ENCODE measurements at regions not wholly inside any gene's neighbourhood (a gene's known extent, or its start where the extent isn't known, plus 50 kb on each side); places are given as distances from the start of the nearest gene placed in this dataset.
A peak's percentile ranks its signal among the peaks of the same experiment; 100 is the strongest.

DNA sequence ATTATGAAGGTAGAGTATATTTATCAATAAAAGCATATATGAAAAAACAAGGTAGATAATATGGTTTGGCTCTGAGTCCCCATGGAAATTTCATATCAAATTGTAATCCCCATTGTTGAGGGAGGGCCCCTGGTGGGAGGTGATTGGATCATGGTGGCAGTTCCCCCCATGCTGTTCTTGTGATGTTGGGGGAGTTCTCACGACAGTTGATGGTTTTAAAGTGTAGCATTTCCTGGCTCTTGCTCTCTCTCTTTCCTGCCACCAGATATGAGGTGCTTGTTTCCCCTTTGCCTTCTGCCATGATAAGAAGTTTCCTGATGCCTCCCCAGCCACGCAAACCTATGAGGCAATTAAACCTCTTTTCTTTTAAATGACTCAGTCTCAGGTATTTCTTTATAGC, 260.4 kb downstream of the PPARGC1A start:
- no peak overlapping the region for H3K27ac ChIP-seq (ENCODE audit: insufficient read depth in 1 of 2, low read depth in 1 of 2, low read length in 2 of 2, poor library complexity in 1 of 2, severe bottlenecking in 2 of 2)
- ChIA-PET CTCF (no interaction called here), POLR2A (no interaction called here)
- no peaks in the 10 kb centered on the region for H3K4me1 ChIP-seq (ENCODE audit: control extremely low read depth in 1 of 4, control insufficient read depth in 4 of 4, insufficient read depth in 4 of 4, low read length in 3 of 4)
- no peak overlapping the region for H3K4me3 ChIP-seq (ENCODE audit: control insufficient read depth in 1 of 7, extremely low read depth in 1 of 7, insufficient read depth in 4 of 7, low read depth in 2 of 7, low read length in 6 of 7)
- DNase-seq = no peak
- WGBS (ENCODE audit: insufficient coverage) = 0% methylated on average over 1 of the region's 2 CpGs
- no peaks in the 10 kb centered on the region for H3K27me3 ChIP-seq (replicated peaks in 2 of 5; ENCODE audit: control insufficient read depth in 4 of 5, insufficient read depth in 5 of 5, low read length in 4 of 5)
- H3K36me3 ChIP-seq (ENCODE audit: control insufficient read depth in 4 of 4, insufficient read depth in 4 of 4, low read length in 3 of 4) = no peaks in the 10 kb centered on the region
- H3K9me3 ChIP-seq (ENCODE audit: control extremely low read depth in 1 of 5, control insufficient read depth in 4 of 5, insufficient read depth in 2 of 5, low read depth in 1 of 5, low read length in 4 of 5) = no peaks in the 10 kb centered on the region

DNA sequence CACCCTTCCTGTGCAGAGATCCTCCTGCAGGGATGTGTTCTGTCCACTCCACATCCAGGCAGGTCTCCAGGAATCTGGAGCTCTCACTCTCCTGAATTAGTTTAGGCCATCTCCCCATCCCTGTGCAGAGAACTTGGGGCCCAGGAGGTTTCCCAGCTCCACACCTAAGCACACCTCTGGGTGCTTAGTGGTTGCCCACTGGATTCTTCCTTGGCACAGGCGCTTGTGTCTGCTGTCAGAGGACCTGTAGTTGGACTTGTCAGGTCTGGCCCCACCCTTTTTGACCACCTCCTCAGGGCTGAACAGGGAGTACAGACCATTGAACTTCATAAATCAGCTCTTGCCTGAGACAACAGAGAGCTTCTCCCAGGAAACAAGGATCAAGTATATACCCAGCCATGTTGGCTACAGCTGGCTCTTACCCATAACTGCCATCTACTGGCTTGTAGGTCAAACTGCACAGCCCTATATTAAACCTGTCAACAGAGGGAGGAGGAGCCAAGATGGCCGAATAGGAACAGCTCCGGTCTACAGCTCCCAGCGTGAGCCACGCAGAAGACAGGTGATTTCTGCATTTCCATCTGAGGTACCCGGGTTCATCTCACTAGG, 275.5 kb downstream of the PPARGC1A start:
- Histone ChIP-seq H3K36me3 (ENCODE audit: control insufficient read depth in 4 of 4, insufficient read depth in 4 of 4, low read length in 3 of 4) (no peaks in the 10 kb centered on the region), H3K4me3 (ENCODE audit: control insufficient read depth in 1 of 7, extremely low read depth in 1 of 7, insufficient read depth in 4 of 7, low read depth in 2 of 7, low read length in 6 of 7) (no peak overlapping the region), H3K27me3 (replicated peaks in 2 of 5; ENCODE audit: control insufficient read depth in 4 of 5, insufficient read depth in 5 of 5, low read length in 4 of 5) (no peaks in the 10 kb centered on the region), H3K9me3 (ENCODE audit: control extremely low read depth in 1 of 5, control insufficient read depth in 4 of 5, insufficient read depth in 2 of 5, low read depth in 1 of 5, low read length in 4 of 5) (peaks cover 0 to 1% (median 0%) of the 10 kb centered on the region in 5 experiments), H3K4me1 (ENCODE audit: control extremely low read depth in 1 of 4, control insufficient read depth in 4 of 4, insufficient read depth in 4 of 4, low read length in 3 of 4) (no peaks in the 10 kb centered on the region), H3K27ac (ENCODE audit: insufficient read depth in 1 of 2, low read depth in 1 of 2, low read length in 2 of 2, poor library complexity in 1 of 2, severe bottlenecking in 2 of 2) (no peak overlapping the region)
- 91% methylated on average over 1 of the region's 6 CpGs for WGBS (ENCODE audit: insufficient coverage)
- peak; percentile 5 to 33 (median 13) for DNase-seq
- POLR2A ChIA-PET = no interaction called here
- CTCF ChIA-PET = interaction anchor here (0.9 to 1.1 kb wide), 2 partner anchors 9 to 11 kb away, joined by 3 read pairs; no protein-coding TSS in a partner anchor

DNA sequence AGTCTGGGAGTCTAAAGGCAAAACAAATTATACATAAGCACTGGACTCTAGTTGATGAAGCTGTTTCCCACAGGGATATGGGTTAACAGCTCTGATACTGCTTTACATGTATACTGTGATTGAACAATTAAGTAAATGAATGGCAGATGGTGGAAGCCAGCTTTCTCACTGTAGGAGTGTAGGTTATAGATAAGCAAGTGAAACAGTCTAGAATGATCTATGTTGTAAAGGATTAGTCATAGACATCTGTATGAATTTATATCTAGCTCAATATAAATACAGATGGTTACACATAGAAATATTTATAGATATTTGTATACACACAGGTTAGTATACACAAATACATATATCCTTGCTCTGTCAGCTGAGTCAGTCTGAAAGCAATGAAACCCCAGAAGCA, 276.1 kb downstream of the PPARGC1A start:
- H3K4me1 ChIP-seq (ENCODE audit: control extremely low read depth in 1 of 4, control insufficient read depth in 4 of 4, insufficient read depth in 4 of 4, low read length in 3 of 4) = no peaks in the 10 kb centered on the region
- ChIA-PET CTCF (interaction anchor here (0.9 to 1.1 kb wide), 2 partner anchors 10 to 11 kb away, joined by 3 read pairs; no protein-coding TSS in a partner anchor), POLR2A (no interaction called here)
- peaks cover 0 to 1% (median 0%) of the 10 kb centered on the region in 5 experiments for H3K9me3 ChIP-seq (ENCODE audit: control extremely low read depth in 1 of 5, control insufficient read depth in 4 of 5, insufficient read depth in 2 of 5, low read depth in 1 of 5, low read length in 4 of 5)
- no peaks in the 10 kb centered on the region for H3K36me3 ChIP-seq (ENCODE audit: control insufficient read depth in 4 of 4, insufficient read depth in 4 of 4, low read length in 3 of 4)
- no peak overlapping the region for H3K27ac ChIP-seq (ENCODE audit: insufficient read depth in 1 of 2, low read depth in 1 of 2, low read length in 2 of 2, poor library complexity in 1 of 2, severe bottlenecking in 2 of 2)
- no peak overlapping the region for H3K4me3 ChIP-seq (ENCODE audit: control insufficient read depth in 1 of 7, extremely low read depth in 1 of 7, insufficient read depth in 4 of 7, low read depth in 2 of 7, low read length in 6 of 7)
- H3K27me3 ChIP-seq (replicated peaks in 2 of 5; ENCODE audit: control insufficient read depth in 4 of 5, insufficient read depth in 5 of 5, low read length in 4 of 5) = no peaks in the 10 kb centered on the region
- no peak for DNase-seq

DNA sequence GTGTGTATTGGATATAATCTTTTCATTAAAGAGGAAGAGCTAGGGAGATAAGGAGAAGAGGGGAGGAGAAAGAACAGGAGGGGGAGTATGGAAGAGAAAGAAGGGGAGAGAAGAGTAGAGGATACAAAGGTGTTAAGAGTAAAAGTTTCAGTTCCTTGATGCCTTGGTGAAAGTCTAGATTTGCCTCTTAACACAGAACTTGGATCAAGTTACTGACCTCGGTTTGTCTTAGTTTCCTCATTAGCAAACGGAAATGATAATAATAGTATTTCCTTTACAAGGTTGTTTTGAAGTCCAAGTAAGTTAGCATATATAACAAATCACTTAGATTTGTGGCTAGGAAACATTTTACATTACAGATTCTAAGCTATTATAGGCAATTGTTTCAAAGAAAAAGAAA, 287.1 kb downstream of the PPARGC1A start:
- no peak for DNase-seq
- H3K9me3 ChIP-seq (ENCODE audit: control extremely low read depth in 1 of 5, control insufficient read depth in 4 of 5, insufficient read depth in 2 of 5, low read depth in 1 of 5, low read length in 4 of 5) = no peaks in the 10 kb centered on the region
- no CpG with 5 or more reads among the region's 2 CpGs for WGBS (ENCODE audit: insufficient coverage)
- POLR2A ChIA-PET = no interaction called here
- no peaks in the 10 kb centered on the region for H3K36me3 ChIP-seq (ENCODE audit: control insufficient read depth in 4 of 4, insufficient read depth in 4 of 4, low read length in 3 of 4)
- CTCF ChIA-PET = interaction anchor here (1.1 kb wide), 1 partner anchor 11 kb away, joined by 3 read pairs; no protein-coding TSS in a partner anchor
- no peak overlapping the region for H3K27ac ChIP-seq (ENCODE audit: insufficient read depth in 1 of 2, low read depth in 1 of 2, low read length in 2 of 2, poor library complexity in 1 of 2, severe bottlenecking in 2 of 2)
- H3K4me1 ChIP-seq (ENCODE audit: control extremely low read depth in 1 of 4, control insufficient read depth in 4 of 4, insufficient read depth in 4 of 4, low read length in 3 of 4) = no peaks in the 10 kb centered on the region
- H3K27me3 ChIP-seq (replicated peaks in 2 of 5; ENCODE audit: control insufficient read depth in 4 of 5, insufficient read depth in 5 of 5, low read length in 4 of 5) = no peaks in the 10 kb centered on the region
- H3K4me3 ChIP-seq (ENCODE audit: control insufficient read depth in 1 of 7, extremely low read depth in 1 of 7, insufficient read depth in 4 of 7, low read depth in 2 of 7, low read length in 6 of 7) = no peak overlapping the region

DNA sequence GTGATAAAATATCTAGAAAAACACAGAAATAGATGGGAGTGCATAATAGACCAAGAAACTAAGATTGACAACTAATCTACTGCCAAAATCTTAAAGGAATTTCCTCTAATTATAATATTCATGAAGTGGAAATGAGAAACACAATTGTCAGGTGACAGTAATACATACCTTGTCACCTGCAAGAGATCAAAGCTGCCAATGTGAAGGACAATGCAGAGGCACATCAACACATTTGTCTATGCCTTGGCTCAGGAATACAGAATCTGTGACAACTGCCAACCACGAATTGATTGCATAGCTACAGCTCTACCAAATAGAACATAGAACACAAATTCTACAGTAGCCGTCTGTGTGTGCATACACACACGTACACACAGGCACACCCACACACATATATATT, 295.7 kb downstream of the PPARGC1A start:
- 88% methylated on average over 2 of the region's 3 CpGs for WGBS (ENCODE audit: insufficient coverage)
- no peak for DNase-seq
- ChIA-PET CTCF (no interaction called here), POLR2A (no interaction called here)
- Histone ChIP-seq H3K4me3 (ENCODE audit: control insufficient read depth in 1 of 7, extremely low read depth in 1 of 7, insufficient read depth in 4 of 7, low read depth in 2 of 7, low read length in 6 of 7) (no peak overlapping the region), H3K36me3 (ENCODE audit: control insufficient read depth in 4 of 4, insufficient read depth in 4 of 4, low read length in 3 of 4) (no peaks in the 10 kb centered on the region), H3K4me1 (ENCODE audit: control extremely low read depth in 1 of 4, control insufficient read depth in 4 of 4, insufficient read depth in 4 of 4, low read length in 3 of 4) (no peaks in the 10 kb centered on the region), H3K27ac (ENCODE audit: insufficient read depth in 1 of 2, low read depth in 1 of 2, low read length in 2 of 2, poor library complexity in 1 of 2, severe bottlenecking in 2 of 2) (no peak overlapping the region), H3K9me3 (ENCODE audit: control extremely low read depth in 1 of 5, control insufficient read depth in 4 of 5, insufficient read depth in 2 of 5, low read depth in 1 of 5, low read length in 4 of 5) (peaks cover 0 to 6% (median 3%) of the 10 kb centered on the region in 5 experiments), H3K27me3 (replicated peaks in 2 of 5; ENCODE audit: control insufficient read depth in 4 of 5, insufficient read depth in 5 of 5, low read length in 4 of 5) (no peaks in the 10 kb centered on the region)

DNA sequence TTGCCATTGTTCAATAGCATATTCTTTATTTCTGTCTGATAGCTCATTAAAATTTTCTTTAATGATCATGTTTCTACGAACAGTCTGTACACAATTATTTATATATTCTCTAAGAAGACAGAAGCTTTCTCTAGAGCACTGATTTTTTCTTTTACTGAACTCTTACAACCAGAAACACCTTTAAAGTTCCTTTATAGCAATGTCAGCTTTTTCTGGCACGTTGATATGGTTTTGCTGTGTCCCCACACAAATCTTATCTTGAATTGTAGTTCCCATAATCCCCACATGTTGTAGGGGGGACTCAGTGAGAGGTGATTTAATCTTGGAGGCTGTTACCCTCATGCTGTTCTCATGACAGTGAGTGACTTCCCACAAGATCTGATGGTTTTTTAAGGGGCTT, 299.4 kb downstream of the PPARGC1A start:
- H3K27me3 ChIP-seq (replicated peaks in 2 of 5; ENCODE audit: control insufficient read depth in 4 of 5, insufficient read depth in 5 of 5, low read length in 4 of 5) = no peaks in the 10 kb centered on the region
- no peak for DNase-seq
- H3K4me3 ChIP-seq (ENCODE audit: control insufficient read depth in 1 of 7, extremely low read depth in 1 of 7, insufficient read depth in 4 of 7, low read depth in 2 of 7, low read length in 6 of 7) = no peak overlapping the region
- peaks cover 0 to 6% (median 3%) of the 10 kb centered on the region in 5 experiments for H3K9me3 ChIP-seq (ENCODE audit: control extremely low read depth in 1 of 5, control insufficient read depth in 4 of 5, insufficient read depth in 2 of 5, low read depth in 1 of 5, low read length in 4 of 5)
- no peaks in the 10 kb centered on the region for H3K4me1 ChIP-seq (ENCODE audit: control extremely low read depth in 1 of 4, control insufficient read depth in 4 of 4, insufficient read depth in 4 of 4, low read length in 3 of 4)
- CTCF ChIA-PET = no interaction called here
- WGBS (ENCODE audit: insufficient coverage) = no CpG with 5 or more reads among the region's 2 CpGs
- no peaks in the 10 kb centered on the region for H3K36me3 ChIP-seq (ENCODE audit: control insufficient read depth in 4 of 4, insufficient read depth in 4 of 4, low read length in 3 of 4)
- POLR2A ChIA-PET = no interaction called here
- H3K27ac ChIP-seq (ENCODE audit: insufficient read depth in 1 of 2, low read depth in 1 of 2, low read length in 2 of 2, poor library complexity in 1 of 2, severe bottlenecking in 2 of 2) = no peak overlapping the region

DNA sequence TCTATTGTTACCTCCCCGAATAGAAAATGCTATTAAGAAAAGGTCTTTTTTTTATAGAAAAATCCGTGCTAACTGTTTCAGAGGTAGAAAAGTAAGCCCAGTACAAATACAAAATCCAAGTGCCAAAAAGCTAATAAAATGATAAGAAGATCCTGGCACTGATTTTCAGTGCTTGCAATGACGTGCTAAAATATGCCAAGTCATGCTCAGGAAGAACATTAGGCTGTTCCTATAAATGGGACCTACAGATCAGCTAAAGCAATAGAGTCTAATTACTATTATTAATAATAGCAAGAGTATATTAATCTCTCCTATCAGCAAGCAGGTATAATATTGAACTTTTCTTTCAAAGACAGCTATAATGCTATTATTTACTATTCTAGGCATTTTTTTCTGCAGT, 305.8 kb downstream of the PPARGC1A start:
- H3K27me3 ChIP-seq (replicated peaks in 2 of 5; ENCODE audit: control insufficient read depth in 4 of 5, insufficient read depth in 5 of 5, low read length in 4 of 5) = no peaks in the 10 kb centered on the region
- no peak overlapping the region for H3K4me3 ChIP-seq (ENCODE audit: control insufficient read depth in 1 of 7, extremely low read depth in 1 of 7, insufficient read depth in 4 of 7, low read depth in 2 of 7, low read length in 6 of 7)
- no peaks in the 10 kb centered on the region for H3K9me3 ChIP-seq (ENCODE audit: control extremely low read depth in 1 of 5, control insufficient read depth in 4 of 5, insufficient read depth in 2 of 5, low read depth in 1 of 5, low read length in 4 of 5)
- no CpG with 5 or more reads among the region's 3 CpGs for WGBS (ENCODE audit: insufficient coverage)
- no peak overlapping the region for H3K27ac ChIP-seq (ENCODE audit: insufficient read depth in 1 of 2, low read depth in 1 of 2, low read length in 2 of 2, poor library complexity in 1 of 2, severe bottlenecking in 2 of 2)
- no peaks in the 10 kb centered on the region for H3K36me3 ChIP-seq (ENCODE audit: control insufficient read depth in 4 of 4, insufficient read depth in 4 of 4, low read length in 3 of 4)
- CTCF ChIA-PET = no interaction called here
- no peaks in the 10 kb centered on the region for H3K4me1 ChIP-seq (ENCODE audit: control extremely low read depth in 1 of 4, control insufficient read depth in 4 of 4, insufficient read depth in 4 of 4, low read length in 3 of 4)
- POLR2A ChIA-PET = no interaction called here
- no peak for DNase-seq
